ENCODE measurements at regions not wholly inside any gene's neighbourhood (a gene's known extent, or its start where the extent isn't known, plus 50 kb on each side); places are given as distances from the start of the nearest gene placed in this dataset.
A peak's percentile ranks its signal among the peaks of the same experiment; 100 is the strongest.

DNA sequence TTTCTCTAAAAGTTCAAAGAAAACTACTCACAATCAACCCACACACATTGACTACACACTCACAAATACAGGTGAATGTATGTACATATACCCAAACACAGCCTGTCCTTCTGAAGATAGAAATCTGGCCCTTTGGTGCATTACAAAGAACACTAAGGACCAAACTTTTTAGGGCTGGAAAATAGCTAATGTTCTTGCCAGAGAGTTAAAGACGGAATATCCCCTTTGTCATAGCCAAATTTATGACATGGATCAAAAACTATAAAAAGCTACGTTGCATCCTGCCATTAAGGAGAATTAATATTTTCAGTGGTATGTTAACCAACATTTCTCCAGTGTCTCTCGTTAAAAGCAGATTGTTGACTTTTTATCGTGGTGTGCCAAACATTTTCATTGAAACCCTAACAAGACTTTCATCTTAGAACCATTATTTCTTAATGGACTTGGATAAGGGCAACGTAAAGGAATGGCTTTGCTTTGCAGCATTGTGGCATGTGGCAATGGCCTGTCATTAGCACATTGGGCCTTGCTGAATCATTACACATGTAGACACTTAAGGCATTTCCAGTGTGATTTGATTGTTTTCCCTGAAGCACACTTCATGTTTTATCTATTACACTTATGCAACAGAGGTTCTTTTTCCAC lies 150.9 kb upstream of the MEOX2 start:
- ATAC-seq (peak in 2 of 4 donors; percentile 20 to 51), DNase-seq (no peak)
- no peaks in the 10 kb centered on the region for H3K36me3 ChIP-seq
- no peaks in the 10 kb centered on the region for H3K9me3 ChIP-seq
- intact Hi-C loops (cut with DNase I) = loop anchor here in 8 of 10 donors (5.0 to 10.0 kb wide), 6 partner anchors 35 to 227 kb away; partner anchors contain the start of gene MEOX2 (in 3 of the 8)
- H3K27ac ChIP-seq = peak overlapping the region in 7 of 12 donors; percentile 1 to 89 (median 21)
- 44 to 52% (median 47%) methylated on average over 5 of the region's 5 CpGs for WGBS, 4 donors
- no peak overlapping the region for H3K4me3 ChIP-seq
- H3K4me1 ChIP-seq = peaks cover 0 to 50% (median 25%) of the 10 kb centered on the region in 12 donors
- no peaks in the 10 kb centered on the region for H3K27me3 ChIP-seq
- TF ChIP-seq, protein P1, sequence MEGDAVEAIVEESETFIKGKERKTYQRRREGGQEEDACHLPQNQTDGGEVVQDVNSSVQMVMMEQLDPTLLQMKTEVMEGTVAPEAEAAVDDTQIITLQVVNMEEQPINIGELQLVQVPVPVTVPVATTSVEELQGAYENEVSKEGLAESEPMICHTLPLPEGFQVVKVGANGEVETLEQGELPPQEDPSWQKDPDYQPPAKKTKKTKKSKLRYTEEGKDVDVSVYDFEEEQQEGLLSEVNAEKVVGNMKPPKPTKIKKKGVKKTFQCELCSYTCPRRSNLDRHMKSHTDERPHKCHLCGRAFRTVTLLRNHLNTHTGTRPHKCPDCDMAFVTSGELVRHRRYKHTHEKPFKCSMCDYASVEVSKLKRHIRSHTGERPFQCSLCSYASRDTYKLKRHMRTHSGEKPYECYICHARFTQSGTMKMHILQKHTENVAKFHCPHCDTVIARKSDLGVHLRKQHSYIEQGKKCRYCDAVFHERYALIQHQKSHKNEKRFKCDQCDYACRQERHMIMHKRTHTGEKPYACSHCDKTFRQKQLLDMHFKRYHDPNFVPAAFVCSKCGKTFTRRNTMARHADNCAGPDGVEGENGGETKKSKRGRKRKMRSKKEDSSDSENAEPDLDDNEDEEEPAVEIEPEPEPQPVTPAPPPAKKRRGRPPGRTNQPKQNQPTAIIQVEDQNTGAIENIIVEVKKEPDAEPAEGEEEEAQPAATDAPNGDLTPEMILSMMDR (IDR thresholded peaks at IDR 0.05) = no peak
- no peak for TF ChIP-seq POLR2A (IDR thresholded peaks at IDR 0.05)

DNA sequence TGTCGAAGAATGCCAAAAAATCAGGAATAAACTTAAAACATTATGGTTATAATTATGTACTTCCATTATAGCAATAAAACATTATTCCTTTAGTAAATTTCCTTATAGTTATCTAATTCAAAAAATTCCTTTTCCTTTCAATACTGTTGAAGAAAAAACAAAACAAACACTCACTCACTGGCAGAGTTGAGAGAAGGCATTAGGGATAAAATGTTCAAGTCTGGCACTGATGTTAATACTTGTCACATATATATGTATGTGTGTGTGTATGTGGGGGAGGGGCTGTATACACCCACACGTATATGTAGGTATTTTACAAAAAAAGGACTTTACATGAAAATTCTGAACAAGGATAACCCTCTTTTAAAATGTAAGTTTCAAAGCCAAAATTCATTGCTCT lies 150.2 kb upstream of the MEOX2 start:
- Histone ChIP-seq H3K27me3 (no peaks in the 10 kb centered on the region), H3K36me3 (no peaks in the 10 kb centered on the region), H3K9me3 (no peaks in the 10 kb centered on the region), H3K4me3 (no peak overlapping the region), H3K4me1 (peaks cover 0 to 52% (median 26%) of the 10 kb centered on the region in 12 donors), H3K27ac (peak overlapping the region in 3 of 12 donors; percentile 1 to 76 (median 21))
- ATAC-seq (no peak), DNase-seq (no peak)
- intact Hi-C loops (cut with DNase I) = loop anchor here in 8 of 10 donors (5.0 to 10.0 kb wide), 6 partner anchors 34 to 228 kb away; partner anchors contain the start of gene MEOX2 (in 3 of the 8)
- 83 to 91% (median 88%) methylated on average over 2 of the region's 2 CpGs for WGBS, 4 donors
- no peak for TF ChIP-seq POLR2A (IDR thresholded peaks at IDR 0.05)
- TF ChIP-seq, protein P1 (IDR thresholded peaks at IDR 0.05) = no peak

DNA sequence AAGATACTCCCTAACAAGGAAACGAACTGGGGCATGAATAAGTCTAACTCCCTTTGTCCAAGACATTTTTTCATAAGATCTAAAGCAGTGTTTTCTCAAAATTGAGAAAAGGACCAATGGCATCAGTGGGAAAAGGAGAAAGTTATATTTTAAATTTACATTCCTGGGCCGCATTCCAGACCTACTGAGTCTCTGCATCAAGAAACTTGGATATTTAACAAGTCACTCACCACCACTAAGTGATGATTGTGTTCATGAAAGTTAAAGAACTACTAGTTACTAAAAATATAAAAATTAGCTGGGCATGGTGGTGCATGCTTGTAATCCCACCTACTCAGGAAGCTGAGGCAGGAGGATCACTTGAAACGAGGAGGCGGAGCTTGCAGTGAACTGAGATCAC lies 149.6 kb upstream of the MEOX2 start:
- no peaks in the 10 kb centered on the region for H3K27me3 ChIP-seq
- intact Hi-C loops (cut with DNase I) = loop anchor here in 8 of 10 donors (5.0 to 10.0 kb wide), 6 partner anchors 34 to 229 kb away; partner anchors contain the start of gene MEOX2 (in 3 of the 8)
- no peak overlapping the region for H3K4me3 ChIP-seq
- H3K36me3 ChIP-seq = no peaks in the 10 kb centered on the region
- no peak overlapping the region for H3K27ac ChIP-seq
- H3K9me3 ChIP-seq = no peaks in the 10 kb centered on the region
- no peak for DNase-seq
- 96 to 97% (median 96%) methylated on average over 4 of the region's 4 CpGs for WGBS, 4 donors
- TF ChIP-seq POLR2A (IDR thresholded peaks at IDR 0.05) = no peak
- TF ChIP-seq, protein P1 (IDR thresholded peaks at IDR 0.05) = no peak
- no peak for ATAC-seq
- peaks cover 0 to 52% (median 26%) of the 10 kb centered on the region in 12 donors for H3K4me1 ChIP-seq

DNA sequence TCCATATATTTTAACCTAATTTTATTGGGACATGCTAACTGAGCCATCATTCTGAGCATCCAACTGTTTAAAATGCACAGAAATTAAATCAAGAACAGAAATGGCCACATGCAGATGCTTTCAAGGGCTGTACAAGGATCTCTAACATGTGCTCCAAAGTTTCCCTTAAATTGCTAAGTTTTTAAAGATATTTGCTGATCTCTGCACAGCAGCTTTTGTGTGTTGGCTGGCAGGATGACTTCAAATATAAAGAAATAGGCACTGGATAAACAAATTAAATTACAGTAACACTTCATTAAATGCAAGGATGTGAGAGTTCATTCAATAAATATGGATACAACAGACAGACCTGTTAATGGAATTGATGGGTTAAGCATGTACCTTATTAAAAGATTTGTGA lies 148.0 kb upstream of the MEOX2 start:
- no peak for DNase-seq
- Histone ChIP-seq H3K4me1 (peaks cover 0 to 54% (median 25%) of the 10 kb centered on the region in 12 donors), H3K36me3 (no peaks in the 10 kb centered on the region), H3K4me3 (no peak overlapping the region), H3K9me3 (no peaks in the 10 kb centered on the region), H3K27ac (no peak overlapping the region), H3K27me3 (no peaks in the 10 kb centered on the region)
- intact Hi-C loops (cut with DNase I) = loop anchor here in 6 of 10 donors (5.0 to 10.0 kb wide), 6 partner anchors 37 to 233 kb away; partner anchors contain the start of gene MEOX2 (in 2 of the 6)
- TF ChIP-seq, protein P1 (IDR thresholded peaks at IDR 0.05) = no peak
- no peak for TF ChIP-seq POLR2A (IDR thresholded peaks at IDR 0.05)
- no peak for ATAC-seq
